Endothelial cell of umbilical vein (primary cell): ENCODE measurements at regions not wholly inside any gene's neighbourhood (a gene's known extent, or its start where the extent isn't known, plus 50 kb on each side); places are given as distances from the start of the nearest gene placed in this dataset.

Experiments used
- BruUV-seq: library from RNA; stranded (reverse); fragments of 400-500 nt; replicated peaks from 2 replicates; lab custom pipeline; 2021; lab: Mats Ljungman, UMichigan
- CTCF ChIA-PET: fragments of 300-600, 350-600 bp; sonication (Branson Sonifier 250); formaldehyde crosslinking; loops from one replicate; lab custom pipeline; 2021; ENCODE audit warnings: antibody characterized with exemption, inconsistent platforms; lab: Charles Lee
- POLR2A ChIA-PET: fragments of 300-600, 350-600 bp; sonication (Branson Sonifier 250); formaldehyde crosslinking; loops from one replicate; lab custom pipeline; 2021; ENCODE audit warnings: antibody characterized with exemption, inconsistent platforms; lab: Charles Lee
- DNase-seq: peaks from one replicate; pipeline ENCODE4 v3.0.0-alpha.2; 2011; ENCODE audit warnings: low read depth, low spot score
- FAIRE-seq: peaks from 2 replicates; lab custom pipeline; 2011; peaks lifted over from hg19 to GRCh38; lab: Jason Lieb, UNC
- H2AFZ ChIP-seq: 2 replicates; pipeline ENCODE4 v1.6.0; 2012; ENCODE audit warnings: low read depth, low read length, control low read depth, inconsistent platforms
- H3K27ac ChIP-seq: 2 replicates; pipeline ENCODE4 v1.5.1; 2011; ENCODE audit warnings: low read depth, mild to moderate bottlenecking, control low read depth, low read length, moderate library complexity; ENCODE audit not compliant: insufficient read depth
- H3K27me3 ChIP-seq, 2 experiments: 2 replicates each; pipeline versions ENCODE4 v1.6.0 to v1.6.1; 2011; ENCODE audit warnings: low read length in 2 of 2, mixed read lengths in 1 of 2; ENCODE audit not compliant: control insufficient read depth in 2 of 2, insufficient read depth in 2 of 2
- H3K36me3 ChIP-seq, 2 experiments: 2 replicates in 1 of 2; 3 replicates in 1 of 2; pipeline ENCODE4 v1.5.1; 2011; ENCODE audit warnings: low read length in 2 of 2, mild to moderate bottlenecking in 1 of 2, moderate library complexity in 1 of 2; ENCODE audit not compliant: control insufficient read depth in 2 of 2, insufficient read depth in 2 of 2; ENCODE audit errors: extremely low read depth in 1 of 2
- H3K4me1 ChIP-seq: 3 replicates; pipeline ENCODE4 v1.5.1; 2011; ENCODE audit warnings: mild to moderate bottlenecking, low read length; ENCODE audit not compliant: control insufficient read depth, insufficient read depth; ENCODE audit errors: extremely low read depth
- H3K4me2 ChIP-seq: 2 replicates; pipeline ENCODE4 v1.6.1; 2011; ENCODE audit warnings: low read length, control low read depth, mixed read lengths; ENCODE audit not compliant: insufficient read depth
- H3K4me3 ChIP-seq, 3 experiments: fragments of 200-600 bp in 1 of 3; sonication (generic), shearing (Covaris generic) in 1 of 3; replicated peaks in 1 of 3; 2 replicates each; pipeline ENCODE4 v1.5.1; 2011 to 2016; ENCODE audit warnings: control low read depth in 3 of 3, low read length in 3 of 3, mild to moderate bottlenecking in 2 of 3, inconsistent platforms in 1 of 3, low read depth in 1 of 3, moderate library complexity in 1 of 3; ENCODE audit not compliant: insufficient read depth in 1 of 3
- H3K79me2 ChIP-seq: 2 replicates; pipeline ENCODE4 v1.6.0; 2012; ENCODE audit warnings: low read length, inconsistent platforms; ENCODE audit not compliant: control insufficient read depth, insufficient read depth
- H3K9ac ChIP-seq: replicated peaks from 2 replicates; pipeline ENCODE3; 2011; ENCODE audit warnings: low read length, control low read depth; ENCODE audit not compliant: insufficient read depth; ENCODE audit errors: extremely low read depth
- H3K9me1 ChIP-seq: replicated peaks from 3 replicates; pipeline ENCODE4 v1.6.0; 2011; ENCODE audit warnings: mild to moderate bottlenecking, low read length; ENCODE audit not compliant: control insufficient read depth, insufficient read depth; ENCODE audit errors: extremely low read depth
- H3K9me3 ChIP-seq: replicated peaks from 2 replicates; pipeline ENCODE4 v1.5.1; 2012; ENCODE audit warnings: low read length, inconsistent platforms; ENCODE audit not compliant: control insufficient read depth, insufficient read depth
- H4K20me1 ChIP-seq: replicated peaks from 2 replicates; pipeline ENCODE3; 2011; ENCODE audit warnings: mild to moderate bottlenecking, low read length; ENCODE audit not compliant: control insufficient read depth, insufficient read depth; ENCODE audit errors: extremely low read depth
- EZH2 ChIP-seq: IDR thresholded peaks from 2 replicates; pipeline ENCODE4 v1.6.1; 2012; ENCODE audit warnings: borderline replicate concordance, low read depth, mild to moderate bottlenecking, moderate library complexity, low read length, inconsistent platforms; ENCODE audit not compliant: severe bottlenecking
- FOS ChIP-seq: IDR thresholded peaks from 2 replicates; pipeline ENCODE4 v1.6.1; 2011; ENCODE audit warnings: mild to moderate bottlenecking, low read length, moderate library complexity, borderline replicate concordance; ENCODE audit not compliant: insufficient read depth
- GATA2 ChIP-seq: IDR thresholded peaks from 2 replicates; pipeline ENCODE4 v1.7.0; 2011; ENCODE audit warnings: low read depth, mild to moderate bottlenecking, moderate library complexity, mixed read lengths, low read length; ENCODE audit not compliant: insufficient read length, insufficient read depth
- JUN ChIP-seq: IDR thresholded peaks from 2 replicates; pipeline ENCODE4 v1.6.1; 2011; ENCODE audit warnings: borderline replicate concordance, low read depth; ENCODE audit not compliant: insufficient read length, insufficient read depth
- MYC ChIP-seq: IDR thresholded peaks from one replicate; pipeline ENCODE4 v1.6.1; 2011; ENCODE audit warnings: mild to moderate bottlenecking, low read depth, low read length
- POLR2A ChIP-seq: IDR thresholded peaks from 2 replicates; pipeline ENCODE4 v1.6.1; 2012; ENCODE audit warnings: low read depth, mild to moderate bottlenecking, control low read depth, low read length
- POLR2AphosphoS5 ChIP-seq: IDR thresholded peaks from 2 replicates; pipeline ENCODE4 v1.6.1; 2012; ENCODE audit warnings: low read depth, mild to moderate bottlenecking, control low read depth, low read length, moderate library complexity; ENCODE audit not compliant: insufficient read depth
- dilution Hi-C: fragments of 300-500 bp; cut with MboI; formaldehyde crosslinking; loops from one replicate; pipeline ENCODE4 v1.15.0; 2019; ENCODE audit warnings: low sequenced_read_pairs; ENCODE audit not compliant: extremely low pct_ligation_motif_present
- intact Hi-C: fragments of 100-400 bp; cut with micrococcal nuclease; formaldehyde crosslinking; loops from one replicate; pipeline ENCODE4 v1.10.0; 2022
- TF ChIP-seq, protein P1 (sequence below): IDR thresholded peaks from 2 replicates; pipeline ENCODE4 v1.6.1; 2011; ENCODE audit not compliant: insufficient read depth, insufficient read length
- TF ChIP-seq, protein P2 (sequence below), 2 donors: IDR thresholded peaks; 1 replicate in 1 of 2; 2 replicates in 1 of 2; pipeline ENCODE4 v1.5.1; 2011; ENCODE audit warnings: low read length in 2 of 2, mild to moderate bottlenecking in 2 of 2, moderate library complexity in 2 of 2, control low read depth in 1 of 2, inconsistent platforms in 1 of 2, low read depth in 1 of 2; ENCODE audit not compliant: insufficient read depth in 1 of 2; ENCODE audit errors: extremely low read depth in 1 of 2

DNA sequence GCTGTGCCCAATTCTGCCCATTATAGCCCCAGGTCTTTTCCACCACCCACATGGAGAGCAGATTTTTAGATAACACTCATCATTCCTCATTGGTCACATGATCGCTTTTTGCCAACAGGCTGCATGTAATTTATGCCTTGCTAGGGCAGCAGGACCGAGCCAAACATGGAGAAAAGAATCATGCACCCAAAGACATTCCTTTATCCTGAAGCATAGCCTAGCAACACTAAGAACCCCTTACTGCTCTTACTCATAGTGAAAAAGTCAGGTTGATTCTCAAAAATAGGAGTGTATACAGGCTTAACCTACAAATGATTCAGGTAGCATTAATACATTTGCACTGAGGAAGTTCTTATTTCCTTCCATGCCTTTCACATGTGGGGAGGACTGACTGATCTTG, 765.5 kb downstream of the NLGN4Y start:
- no peaks in the 10 kb centered on the region for H3K9me1 ChIP-seq
- ChIA-PET CTCF (no interaction called here), POLR2A (no interaction called here)
- TF ChIP-seq, protein P1, sequence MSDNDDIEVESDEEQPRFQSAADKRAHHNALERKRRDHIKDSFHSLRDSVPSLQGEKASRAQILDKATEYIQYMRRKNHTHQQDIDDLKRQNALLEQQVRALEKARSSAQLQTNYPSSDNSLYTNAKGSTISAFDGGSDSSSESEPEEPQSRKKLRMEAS, result no peak
- TF ChIP-seq GATA2, result no peak
- no peak for TF ChIP-seq EZH2
- no peaks in the 10 kb centered on the region for H3K4me1 ChIP-seq
- H3K4me3 ChIP-seq, result no peak overlapping the region
- FAIRE-seq, result no peak
- dilution Hi-C loops, result no loop called here
- DNase-seq, result no peak
- H4K20me1 ChIP-seq, result no peaks in the 10 kb centered on the region
- H3K27ac ChIP-seq, result no peak overlapping the region
- intact Hi-C loops, result no loop called here
- H3K27me3 ChIP-seq, result no peaks in the 10 kb centered on the region
- H3K9me3 ChIP-seq, result no peaks in the 10 kb centered on the region
- H3K4me2 ChIP-seq, result no peak overlapping the region
- H3K9ac ChIP-seq, result no peak overlapping the region
- H2AFZ ChIP-seq, result no peak overlapping the region
- BruUV-seq, result no TSS peak
- H3K79me2 ChIP-seq, result no peaks in the 10 kb centered on the region
- no peaks in the 10 kb centered on the region for H3K36me3 ChIP-seq

DNA sequence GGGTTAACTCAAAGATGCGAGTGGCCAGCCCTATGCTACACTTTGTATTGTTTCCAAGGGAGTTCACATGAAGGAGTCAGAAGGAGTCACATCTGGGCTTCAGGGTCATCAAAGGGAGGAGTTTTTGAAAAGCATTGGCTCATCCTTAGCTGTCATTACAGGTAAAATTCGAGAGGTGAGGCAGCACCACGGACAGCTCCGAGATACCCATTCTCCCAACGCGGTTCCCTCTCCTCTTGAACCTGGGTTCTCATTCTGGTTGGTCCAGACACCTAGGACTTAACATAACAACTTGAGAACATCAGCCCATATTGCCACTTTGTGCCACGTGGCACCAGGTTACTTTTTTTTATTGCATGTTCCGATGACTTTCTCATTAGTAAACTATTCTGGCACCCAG, 768.6 kb downstream of the NLGN4Y start:
- no TSS peak for BruUV-seq
- DNase-seq (no peak), FAIRE-seq (no peak)
- H2AFZ ChIP-seq, result no peak overlapping the region
- dilution Hi-C loops (no loop called here), intact Hi-C loops (no loop called here)
- no peaks in the 10 kb centered on the region for H3K4me1 ChIP-seq
- POLR2A ChIA-PET, result no interaction called here
- no peak overlapping the region for H3K27ac ChIP-seq
- H3K27me3 ChIP-seq, result no peaks in the 10 kb centered on the region
- H3K9ac ChIP-seq, result no peak overlapping the region
- H3K79me2 ChIP-seq, result no peaks in the 10 kb centered on the region
- H3K4me3 ChIP-seq, result no peak overlapping the region
- no peaks in the 10 kb centered on the region for H3K36me3 ChIP-seq
- no peaks in the 10 kb centered on the region for H3K9me3 ChIP-seq
- H4K20me1 ChIP-seq, result no peaks in the 10 kb centered on the region
- CTCF ChIA-PET, result no interaction called here
- no peaks in the 10 kb centered on the region for H3K9me1 ChIP-seq
- no peak overlapping the region for H3K4me2 ChIP-seq
- TF ChIP-seq EZH2 (no peak), JUN (no peak), FOS (no peak), POLR2A (no peak), POLR2AphosphoS5 (no peak), MYC (no peak), GATA2 (no peak)
- TF ChIP-seq, protein P2, sequence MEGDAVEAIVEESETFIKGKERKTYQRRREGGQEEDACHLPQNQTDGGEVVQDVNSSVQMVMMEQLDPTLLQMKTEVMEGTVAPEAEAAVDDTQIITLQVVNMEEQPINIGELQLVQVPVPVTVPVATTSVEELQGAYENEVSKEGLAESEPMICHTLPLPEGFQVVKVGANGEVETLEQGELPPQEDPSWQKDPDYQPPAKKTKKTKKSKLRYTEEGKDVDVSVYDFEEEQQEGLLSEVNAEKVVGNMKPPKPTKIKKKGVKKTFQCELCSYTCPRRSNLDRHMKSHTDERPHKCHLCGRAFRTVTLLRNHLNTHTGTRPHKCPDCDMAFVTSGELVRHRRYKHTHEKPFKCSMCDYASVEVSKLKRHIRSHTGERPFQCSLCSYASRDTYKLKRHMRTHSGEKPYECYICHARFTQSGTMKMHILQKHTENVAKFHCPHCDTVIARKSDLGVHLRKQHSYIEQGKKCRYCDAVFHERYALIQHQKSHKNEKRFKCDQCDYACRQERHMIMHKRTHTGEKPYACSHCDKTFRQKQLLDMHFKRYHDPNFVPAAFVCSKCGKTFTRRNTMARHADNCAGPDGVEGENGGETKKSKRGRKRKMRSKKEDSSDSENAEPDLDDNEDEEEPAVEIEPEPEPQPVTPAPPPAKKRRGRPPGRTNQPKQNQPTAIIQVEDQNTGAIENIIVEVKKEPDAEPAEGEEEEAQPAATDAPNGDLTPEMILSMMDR (IDR thresholded peaks at IDR 0.05; ENCODE audit: extremely low read depth in 1 of 2, insufficient read depth in 1 of 2, low read depth in 1 of 2, low read length in 2 of 2), result no peak
- TF ChIP-seq, protein P1, result no peak
